ENCODE measurements at regions not wholly inside any gene's neighbourhood (a gene's known extent, or its start where the extent isn't known, plus 50 kb on each side); places are given as distances from the start of the nearest gene placed in this dataset.

DNA sequence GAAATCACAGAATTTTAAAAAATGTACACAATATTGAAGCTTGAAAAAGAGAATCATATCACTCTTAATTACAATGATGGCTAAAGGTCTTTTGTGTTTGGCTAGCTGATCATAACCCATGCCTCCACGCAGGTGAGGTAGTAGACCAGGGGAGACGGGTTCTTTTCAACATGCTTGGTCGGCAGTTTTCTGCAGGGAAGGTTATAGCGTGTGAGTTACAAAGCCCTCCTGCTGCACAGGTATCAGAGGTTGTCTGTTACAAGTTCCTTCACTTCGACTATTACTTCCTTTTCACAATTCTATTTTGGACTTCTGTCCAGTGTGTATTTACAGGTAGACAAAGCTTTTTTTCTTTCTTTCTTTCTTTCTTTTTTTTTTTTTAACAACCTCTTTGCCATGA lies 127.1 kb upstream of the PRPS1L1 start:
- H4K8ac ChIP-seq (ENCODE audit: low read depth in 2 of 2, low read length in 2 of 2): no peak overlapping the region
- no peak overlapping the region for H3K56ac ChIP-seq (ENCODE audit: extremely low read depth, insufficient read depth, low read length)
- ChIA-PET CTCF (no interaction called here), POLR2A (ENCODE audit: unreplicated experiment) (no interaction called here)
- no peak overlapping the region for H3K4me2 ChIP-seq (ENCODE audit: low read depth, low read length)
- H3K9me1 ChIP-seq (ENCODE audit: insufficient read depth, low read length): no peaks in the 10 kb centered on the region
- H3K79me1 ChIP-seq (ENCODE audit: low read depth in 1 of 2, low read length in 2 of 2): no peaks in the 10 kb centered on the region
- H2AK9ac ChIP-seq (replicated peaks; ENCODE audit: low read depth, low read length, poor library complexity): no peak overlapping the region
- in situ Hi-C loops (cut with MboI; ENCODE audit: low sequenced_read_pairs): no loop called here
- H4K91ac ChIP-seq (ENCODE audit: insufficient read depth, low read depth, low read length): no peak overlapping the region
- no peak overlapping the region for H2BK5ac ChIP-seq (ENCODE audit: low read depth, low read length, poor library complexity, severe bottlenecking)
- H3K18ac ChIP-seq (ENCODE audit: low read depth, low read length): no peak overlapping the region
- intact Hi-C loops (cut with micrococcal nuclease): no loop called here
- H3K27me3 ChIP-seq (ENCODE audit: control insufficient read depth, insufficient read depth, low read length): peaks cover 2% of the 10 kb centered on the region
- no peak overlapping the region for H2BK20ac ChIP-seq (ENCODE audit: low read depth, low read length)
- no peaks in the 10 kb centered on the region for H3K4me1 ChIP-seq (ENCODE audit: control insufficient read depth, insufficient read depth, low read length)
- no peak overlapping the region for H3K4ac ChIP-seq (ENCODE audit: low read depth, low read length)
- H3K9me3 ChIP-seq (ENCODE audit: control insufficient read depth, insufficient read depth, low read length): no peaks in the 10 kb centered on the region
- dilution Hi-C loops (cut with HindIII; ENCODE audit: low sequenced_read_pairs, unreplicated experiment): no loop called here
- WGBS, 2 experiments (ENCODE audit: extremely low coverage in 2 of 2, insufficient read length in 1 of 2): 61% methylated on average over 3 of the region's 5 CpGs; no CpG with 5 or more reads in 1 of the 2 experiments
- no peak for DNase-seq
- no peak overlapping the region for H2AFZ ChIP-seq (replicated peaks; ENCODE audit: low read length, poor library complexity)
- H2BK120ac ChIP-seq (ENCODE audit: low read depth, low read length): no peak overlapping the region
- no peaks in the 10 kb centered on the region for H4K20me1 ChIP-seq (ENCODE audit: insufficient read depth, low read length)
- H3K36me3 ChIP-seq (ENCODE audit: control insufficient read depth, insufficient read depth, low read length): no peaks in the 10 kb centered on the region
- no peak overlapping the region for H3K27ac ChIP-seq (ENCODE audit: insufficient read depth, low read length)
- H4K5ac ChIP-seq (ENCODE audit: low read depth, low read length): no peak overlapping the region
- H3K4me3 ChIP-seq (ENCODE audit: insufficient read depth, low read depth, low read length): no peak overlapping the region
- TF ChIP-seq RCOR1 (IDR thresholded peaks at IDR 0.05; ENCODE audit: insufficient replicate concordance, low read length): no peak
- no peak for TF ChIP-seq SMC3 (IDR thresholded peaks at IDR 0.05; ENCODE audit: low read depth, low read length)
- TF ChIP-seq FOS (IDR thresholded peaks at IDR 0.05; ENCODE audit: low read depth, low read length): no peak
- no peak for TF ChIP-seq POLR2A (IDR thresholded peaks at IDR 0.05; ENCODE audit: low read depth, low read length)
- no peak for TF ChIP-seq BHLHE40 (IDR thresholded peaks at IDR 0.05; ENCODE audit: low read depth, low read length)
- H3K9ac ChIP-seq (ENCODE audit: low read depth, low read length): no peak overlapping the region
- ATAC-seq (ENCODE audit: low read depth): no peak
- BruUV-seq (replicated peaks): no TSS peak
- no peak overlapping the region for H2BK15ac ChIP-seq (ENCODE audit: low read depth, low read length)
- H3K14ac ChIP-seq (replicated peaks; ENCODE audit: low read depth, low read length): no peak overlapping the region
- H2AK5ac ChIP-seq (ENCODE audit: low read depth, low read length): no peak overlapping the region
- H3K23ac ChIP-seq (ENCODE audit: low read depth, low read length): no peak overlapping the region

Data from IMR-90 (cell line).